ENCODE measurements at regions not wholly inside any gene's neighbourhood (a gene's known extent, or its start where the extent isn't known, plus 50 kb on each side); places are given as distances from the start of the nearest gene placed in this dataset.

- TF ChIP-seq YY1 (IDR thresholded peaks at IDR 0.05; ENCODE audit: insufficient read depth, insufficient read length) (no peak), ZNF274 (IDR thresholded peaks at IDR 0.05; ENCODE audit: low read depth, low read length) (no peak)
Measured at GRCh38 chr13:88623150-88623549, 952.0 kb downstream of the SLITRK5 start.
